CD4-positive, alpha-beta T cell treated with Interferon alpha-2 for 1 hour (primary cell): ENCODE measurements at regions not wholly inside any gene's neighbourhood (a gene's known extent, or its start where the extent isn't known, plus 50 kb on each side); places are given as distances from the start of the nearest gene placed in this dataset.
"Not testable (repeated sequence)": the region's sequence is repeated elsewhere in the genome, so short reads cannot be mapped to it uniquely, and the experiment has no call there.

ENCODE experiments used
- DNase-seq, 2 donors: peaks; one replicate each; pipeline ENCODE4 v3.0.0-alpha.2; 2020 to 2022

DNA sequence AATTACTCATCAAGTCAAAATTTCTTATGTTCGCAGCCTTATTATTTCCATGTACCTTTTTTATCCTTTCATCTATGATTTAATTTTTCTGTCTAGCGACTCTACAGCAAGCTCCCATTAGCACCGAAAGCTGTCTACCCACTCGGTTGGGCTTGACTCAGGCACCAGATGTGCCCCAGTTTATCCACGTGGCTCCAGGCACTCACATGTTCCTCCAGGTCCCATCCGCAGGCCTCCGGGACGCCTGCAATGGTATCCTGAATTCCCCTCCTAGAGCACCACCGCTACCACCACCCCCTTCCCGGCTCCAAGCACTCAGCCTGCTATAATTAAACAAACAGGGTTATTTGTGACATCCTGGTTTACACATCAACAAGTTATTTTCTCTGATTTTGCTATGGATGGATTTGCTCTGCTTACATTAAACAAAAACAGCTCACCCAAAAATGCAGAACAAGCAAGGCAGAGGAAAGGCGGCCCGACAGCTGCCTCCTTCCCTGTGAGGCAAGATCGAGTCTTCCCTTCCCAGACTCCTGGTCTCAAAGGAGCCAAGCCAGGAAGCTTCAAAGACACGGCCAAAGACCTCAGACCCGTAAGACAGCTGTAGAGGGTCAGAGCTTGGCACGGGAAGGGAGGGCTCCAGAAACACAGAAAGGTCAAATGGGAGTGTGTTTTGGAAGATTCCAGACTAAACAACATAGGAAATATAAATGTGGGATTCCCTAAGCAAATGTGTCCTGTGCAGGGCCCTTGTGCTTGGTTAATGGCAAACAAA is 253.8 kb downstream of the TTC8 start:
- no peak for DNase-seq

DNA sequence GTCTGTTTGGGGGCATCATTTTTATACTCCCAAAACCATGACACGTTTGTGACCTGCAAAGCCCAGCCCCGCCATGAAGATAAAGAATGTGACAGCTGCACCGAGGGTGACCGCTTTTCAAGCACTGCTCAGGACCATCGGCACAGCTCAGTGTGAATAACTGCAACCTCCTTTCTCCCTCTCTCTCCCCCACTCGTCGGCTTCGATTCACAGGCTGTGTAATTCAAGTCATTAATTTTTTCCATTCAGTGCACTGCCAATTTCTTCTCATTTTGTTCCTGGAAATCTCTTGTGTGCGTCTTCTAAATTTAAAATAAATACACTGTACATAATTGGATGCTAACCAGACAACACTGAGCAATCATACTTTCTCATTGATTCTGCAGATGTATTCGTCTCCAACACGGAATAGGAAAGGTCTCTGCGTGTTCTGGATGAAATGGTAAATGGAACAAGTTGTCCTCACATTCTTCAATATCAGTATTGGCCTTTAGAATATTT is 260.8 kb downstream of the TTC8 start:
- no peak for DNase-seq

DNA sequence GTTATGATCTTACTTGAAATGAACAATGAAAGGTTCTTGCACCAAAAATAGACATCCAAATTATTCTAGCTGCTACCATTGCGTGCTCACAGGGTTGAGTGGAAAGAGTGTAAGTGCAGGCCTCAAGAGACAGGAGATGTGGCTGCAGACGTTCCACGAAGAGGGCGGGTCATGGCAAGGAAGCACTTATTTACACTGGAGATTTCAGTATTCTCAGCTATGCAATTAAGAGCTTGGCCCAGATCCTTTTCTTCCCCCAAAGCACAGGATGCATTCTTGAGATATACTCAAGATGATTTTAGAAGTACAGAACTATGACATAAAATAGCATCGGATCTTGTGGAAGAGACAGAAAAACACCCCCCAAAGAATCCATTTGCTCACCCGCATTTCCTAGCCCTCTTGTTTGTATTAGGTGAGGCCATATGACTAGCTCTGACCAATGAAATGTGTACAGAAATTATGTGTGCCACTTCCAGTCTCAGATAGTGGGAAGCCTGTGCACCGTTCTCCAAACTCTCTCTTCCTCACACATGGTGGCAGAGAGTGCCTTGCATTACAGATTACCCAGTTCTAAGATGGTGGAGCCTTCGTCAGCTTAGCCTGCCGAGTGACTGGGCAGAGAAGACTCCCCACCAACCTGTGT is 261.4 kb downstream of the TTC8 start:
- DNase-seq: no peak

DNA sequence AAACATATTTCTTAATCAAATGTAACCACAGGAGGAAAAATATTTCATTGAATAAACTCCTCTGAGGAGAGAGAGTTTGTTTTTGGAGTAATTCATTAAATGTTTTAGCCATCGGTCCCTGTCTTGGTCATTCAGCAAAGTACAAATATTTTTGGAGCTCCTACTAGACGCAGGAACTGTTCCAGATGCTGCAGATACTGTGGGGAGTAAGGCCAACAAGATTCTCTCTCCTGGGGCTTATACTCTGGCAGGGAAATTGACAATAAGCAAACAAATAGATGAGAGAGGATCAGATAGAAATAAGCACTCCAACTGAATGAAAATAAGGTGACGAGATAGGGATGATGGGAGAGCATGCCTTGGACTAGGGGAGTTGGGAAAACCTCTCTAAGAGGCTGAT is 264.1 kb downstream of the TTC8 start:
- DNase-seq: no peak

DNA sequence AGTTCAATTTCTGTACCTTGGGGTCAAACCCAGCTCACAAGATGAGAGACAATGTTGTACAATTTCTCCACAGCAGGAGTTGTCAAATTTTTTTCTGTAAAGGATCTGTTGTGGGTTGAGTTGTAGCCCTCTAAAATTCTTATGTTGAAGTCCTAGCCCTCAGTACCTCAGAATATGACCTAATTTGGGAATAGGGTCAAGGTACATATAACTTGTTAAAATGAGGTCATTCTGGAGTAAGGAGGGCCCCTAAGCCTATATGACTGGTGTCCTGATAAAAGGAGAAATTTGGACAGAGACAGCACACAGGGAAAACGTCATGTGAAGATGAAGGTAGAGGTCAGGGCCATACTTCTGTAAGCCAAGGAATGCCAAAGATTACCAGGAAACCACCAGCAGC is 264.9 kb downstream of the TTC8 start:
- DNase-seq: no peak

DNA sequence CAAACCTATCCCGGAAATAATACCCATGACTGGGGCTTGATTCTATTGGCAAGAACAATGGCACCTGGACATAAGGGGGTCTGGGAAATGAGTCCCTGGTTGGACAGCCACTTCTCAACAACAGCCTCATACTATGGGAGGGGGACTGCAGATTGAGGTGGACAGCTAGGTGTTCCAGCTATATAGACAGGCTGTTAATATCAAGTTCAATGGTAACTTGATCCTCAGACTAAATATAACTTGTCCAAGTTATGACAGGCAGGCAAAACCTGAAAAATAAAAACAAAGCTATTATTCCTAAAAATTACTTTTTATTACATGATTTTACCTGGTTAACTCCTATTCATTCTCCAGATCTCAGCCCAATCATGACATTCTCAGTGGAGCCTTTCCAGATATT is 267.3 kb downstream of the TTC8 start:
- no peak for DNase-seq

DNA sequence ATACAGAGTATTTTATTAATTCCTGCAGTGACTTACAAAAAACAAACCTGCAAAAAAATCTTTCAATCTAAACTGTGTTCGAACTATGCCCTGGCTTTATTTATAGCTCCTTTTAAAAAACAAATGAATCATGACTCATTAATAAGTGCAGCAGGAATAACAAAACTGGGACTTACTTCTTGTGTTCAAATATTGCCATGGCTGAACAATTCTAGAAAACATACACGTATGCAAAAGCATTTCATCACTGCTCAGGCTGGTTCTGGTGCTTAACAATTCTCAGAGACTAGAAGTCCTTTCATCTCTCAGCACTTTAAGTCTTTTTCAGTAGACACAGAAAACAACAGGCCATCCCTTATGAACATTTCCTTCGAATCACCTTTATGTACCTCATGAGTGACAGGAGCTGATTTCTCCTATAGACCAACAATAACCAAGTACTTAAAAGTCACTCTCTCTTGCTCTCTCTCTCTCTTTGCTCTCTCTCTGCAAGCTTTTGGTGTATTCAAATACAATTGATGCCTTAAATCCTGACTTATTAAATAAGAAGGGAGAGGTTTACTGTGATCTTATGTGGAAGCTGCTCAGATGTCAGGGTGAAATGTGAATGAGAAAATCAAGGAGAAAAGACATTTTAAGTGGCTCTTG is 268.8 kb downstream of the TTC8 start:
- no peak for DNase-seq

DNA sequence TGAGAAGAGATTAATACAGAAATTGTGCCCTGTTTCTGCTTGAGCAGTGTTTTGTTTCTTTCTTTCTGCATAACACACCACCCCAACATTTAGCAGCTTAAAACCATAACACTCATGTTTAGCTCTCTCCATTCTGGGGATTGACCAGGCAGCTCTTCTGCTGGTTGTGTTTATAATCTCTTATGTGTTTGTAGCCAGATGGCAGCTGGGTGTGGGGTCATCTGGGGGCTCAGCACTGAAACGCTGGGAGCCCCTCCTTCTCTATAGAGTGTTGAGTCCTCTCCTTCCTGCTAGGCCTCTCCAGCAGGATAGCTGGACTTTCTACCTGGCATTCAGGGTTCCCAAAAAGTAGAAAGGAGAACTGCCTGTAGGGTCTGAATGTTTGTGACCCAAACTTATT is 270.6 kb downstream of the TTC8 start:
- DNase-seq: no peak

DNA sequence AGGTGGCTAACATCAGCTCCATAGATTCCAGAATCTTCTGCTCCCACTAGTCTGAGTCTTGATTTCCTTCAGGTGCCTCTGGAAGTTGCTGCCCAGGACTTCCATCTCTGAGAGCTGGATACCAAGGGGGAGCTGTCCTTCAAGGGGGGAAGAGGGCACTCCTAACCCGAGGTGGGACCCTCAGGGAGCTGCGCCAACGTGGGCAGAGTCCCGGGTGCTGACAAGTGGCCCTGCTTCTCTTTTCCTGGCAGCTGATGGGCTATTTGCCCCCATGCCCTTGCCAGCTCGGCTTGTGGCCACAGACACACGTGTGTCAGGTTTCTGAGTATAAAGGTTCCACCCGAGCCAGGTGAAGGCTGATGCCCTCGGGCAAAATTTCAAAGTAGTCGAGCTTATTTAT is 272.5 kb downstream of the TTC8 start:
- no peak for DNase-seq

DNA sequence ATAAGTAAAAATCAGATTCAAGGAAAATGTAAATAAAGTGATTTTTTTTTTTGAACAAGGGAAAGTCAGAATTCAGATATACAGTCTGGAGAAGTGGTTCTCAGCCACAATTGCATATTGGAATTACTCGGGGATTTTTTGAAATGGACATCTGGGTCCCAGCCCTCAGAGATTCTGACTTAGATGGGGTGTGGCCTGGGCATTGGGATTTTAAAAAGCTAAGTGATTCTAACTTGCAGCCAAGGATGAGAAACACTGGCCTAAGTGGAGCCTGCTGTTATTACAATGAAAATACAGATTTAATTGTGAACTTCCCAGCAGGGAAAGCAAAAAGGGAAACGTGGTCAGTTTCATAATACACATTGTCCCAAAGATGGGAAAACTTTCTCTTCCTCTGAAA is 273.8 kb downstream of the TTC8 start:
- no peak for DNase-seq

DNA sequence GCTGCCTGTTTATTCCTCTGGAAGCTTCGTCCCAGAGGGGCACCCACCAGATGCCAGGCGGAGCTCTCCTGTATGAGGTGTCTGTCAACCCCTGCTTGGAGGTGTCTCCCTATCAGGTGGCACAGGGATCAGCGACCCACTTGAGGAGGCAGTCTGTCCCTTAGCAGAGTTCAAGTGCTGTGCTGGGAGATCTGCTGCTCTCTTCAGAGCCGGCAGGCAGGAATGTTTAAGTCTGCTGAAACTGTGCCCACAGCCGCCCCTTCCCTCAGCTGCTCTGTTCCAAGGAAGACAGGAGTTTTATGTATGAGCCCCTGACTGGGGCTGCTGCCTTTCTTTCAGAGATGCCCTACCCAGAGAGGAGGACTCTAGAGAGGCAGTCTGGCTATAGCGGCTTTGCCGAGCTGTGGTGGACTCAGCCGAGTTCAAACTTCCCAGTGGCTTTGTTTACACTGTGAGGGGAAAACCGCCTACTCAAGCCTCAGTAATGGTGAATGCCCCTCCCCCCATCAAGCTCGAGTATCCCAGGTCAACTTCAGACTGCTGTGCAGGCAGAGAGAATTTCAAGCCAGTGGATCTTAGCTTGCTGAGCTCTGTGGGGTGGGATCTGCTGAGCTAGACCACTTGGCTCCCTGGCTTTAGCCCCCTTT is 279.8 kb downstream of the TTC8 start:
- DNase-seq: not testable (repeated sequence)

DNA sequence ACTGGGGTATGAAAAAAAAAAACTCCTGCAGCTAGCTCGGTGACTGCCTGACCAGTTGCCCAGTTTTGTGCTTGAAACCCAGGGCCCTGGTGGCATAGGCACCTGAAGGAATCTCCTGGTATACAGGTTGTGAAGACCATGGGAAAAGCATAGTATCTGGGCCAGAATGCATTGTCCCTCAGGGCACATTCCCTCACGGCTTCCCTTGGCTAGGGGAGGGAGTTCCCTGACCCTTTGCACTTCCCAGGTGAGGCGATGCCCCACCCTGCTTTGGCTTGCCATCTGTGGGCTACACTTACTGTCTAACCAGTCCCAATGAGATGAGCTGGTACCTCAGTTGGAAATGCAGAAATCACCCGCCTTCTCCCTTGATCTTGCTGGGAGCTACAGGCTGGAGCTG is 280.4 kb downstream of the TTC8 start:
- not testable (repeated sequence) for DNase-seq
